Brain microvascular endothelial cell (primary cell): ENCODE measurements at regions not wholly inside any gene's neighbourhood (a gene's known extent, or its start where the extent isn't known, plus 50 kb on each side); places are given as distances from the start of the nearest gene placed in this dataset.
"Not testable (repeated sequence)": the region's sequence is repeated elsewhere in the genome, so short reads cannot be mapped to it uniquely, and the experiment has no call there.

Source experiments
- DNase-seq: peaks from one replicate; pipeline ENCODE4 v3.0.0-alpha.2; 2020
- H3K27ac ChIP-seq: fragments of 250-450 bp; sonication (Bioruptor Pico); 2 replicates; pipeline ENCODE4 v1.5.1; 2020; ENCODE audit warnings: mild to moderate bottlenecking, moderate library complexity
- H3K27me3 ChIP-seq: fragments of 250-450 bp; sonication (Bioruptor Pico); replicated peaks from 2 replicates; pipeline ENCODE4 v1.5.1; 2020; ENCODE audit warnings: mild to moderate bottlenecking
- H3K36me3 ChIP-seq: fragments of 250-450 bp; sonication (Bioruptor Pico); replicated peaks from 2 replicates; pipeline ENCODE4 v1.5.1; 2020; ENCODE audit warnings: mild to moderate bottlenecking
- H3K4me3 ChIP-seq: 2 replicates; pipeline ENCODE4 v1.5.1; 2011; ENCODE audit warnings: low read depth, mild to moderate bottlenecking, control low read depth, low read length, moderate library complexity
- CTCF ChIP-seq: IDR thresholded peaks from 2 replicates; pipeline ENCODE4 v1.5.1; 2011; ENCODE audit warnings: low read depth, mild to moderate bottlenecking, moderate library complexity, low read length, control low read depth, inconsistent platforms; ENCODE audit errors: missing control alignments
- in situ Hi-C: cut with HindIII; loops from 2 replicates; pipeline ENCODE4 v1.10.0; 2017; ENCODE audit warnings: low sequenced_read_pairs, low pct_ligation_motif_present

- DNase-seq, result no peak
- H3K27ac ChIP-seq, result no peak overlapping the region
- no peak for TF ChIP-seq CTCF
- no peaks in the 10 kb centered on the region for H3K27me3 ChIP-seq
- in situ Hi-C loops, result no loop called here
- no peaks in the 10 kb centered on the region for H3K36me3 ChIP-seq
- H3K4me3 ChIP-seq, result no peak overlapping the region
These were observed 139.9 kb downstream of the SKIDA1 start for GRCh38 chr10:21385536-21385935.

DNA sequence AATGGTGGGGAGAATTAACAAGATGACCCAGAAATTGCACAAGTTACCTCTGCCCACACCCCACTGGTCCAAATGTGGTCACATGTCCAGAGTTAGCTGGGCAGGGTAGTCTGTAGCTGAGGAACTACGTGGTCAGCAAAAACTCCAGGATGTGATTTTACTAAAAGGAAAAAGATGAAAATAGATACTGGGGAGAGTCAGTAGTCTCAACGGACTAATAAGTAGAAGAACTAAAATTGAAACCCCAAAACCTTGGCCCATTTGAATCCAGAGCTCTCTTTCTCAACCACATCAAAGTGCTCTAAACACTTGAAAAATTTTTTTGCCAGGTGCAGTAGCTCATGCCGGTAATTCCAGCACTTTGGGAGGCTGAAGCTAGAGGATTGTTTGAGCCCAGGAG, 146.3 kb downstream of the SKIDA1 start:
- H3K4me3 ChIP-seq, result no peak overlapping the region
- in situ Hi-C loops, result no loop called here
- H3K27ac ChIP-seq, result no peak overlapping the region
- TF ChIP-seq CTCF, result no peak
- DNase-seq, result no peak
- no peaks in the 10 kb centered on the region for H3K27me3 ChIP-seq
- H3K36me3 ChIP-seq, result no peaks in the 10 kb centered on the region

- H3K4me3 ChIP-seq, in situ Hi-C loops, H3K27me3 ChIP-seq: not testable (repeated sequence)
These were observed 150.2 kb downstream of the SKIDA1 start for GRCh38 chr10:21375274-21375673.

DNA sequence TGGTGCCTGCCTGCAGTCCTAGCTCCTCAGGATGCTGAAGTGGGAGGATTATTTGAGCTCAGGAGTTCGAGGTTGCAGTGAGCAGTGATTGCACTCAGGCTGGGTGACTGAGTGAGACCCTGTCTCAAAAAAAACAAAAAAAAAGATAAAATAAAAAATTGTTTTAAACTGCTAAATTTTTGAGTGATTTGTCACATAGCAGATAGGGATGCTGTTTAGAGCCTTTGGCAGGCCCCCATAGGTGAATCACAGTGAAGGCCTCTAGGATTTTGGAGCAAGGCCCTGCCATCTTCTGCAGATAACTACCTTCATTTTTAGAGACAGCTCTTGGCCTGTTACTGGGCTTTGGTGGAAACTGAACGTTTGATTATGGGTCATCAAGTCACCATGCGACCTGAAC, 151.6 kb downstream of the SKIDA1 start:
- H3K36me3 ChIP-seq, in situ Hi-C loops, DNase-seq: not testable (repeated sequence)

More at GRCh38 chr10:21375274-21375673, 150.2 kb downstream of the SKIDA1 start:
- not testable (repeated sequence) for H3K27ac ChIP-seq, H3K36me3 ChIP-seq, DNase-seq

GRCh38 chr10:21372651-21373410, 152.7 kb downstream of the SKIDA1 start:
- Histone ChIP-seq H3K27ac (peak overlapping the region; percentile 26), H3K4me3 (peak overlapping the region; percentile 35), H3K27me3 (no peaks in the 10 kb centered on the region), H3K36me3 (no peaks in the 10 kb centered on the region)
- DNase-seq, result peak; percentile 89
- no peak for TF ChIP-seq CTCF
- in situ Hi-C loops, result no loop called here

More for the DNA sequence above, 151.6 kb downstream of the SKIDA1 start:
- H3K4me3 ChIP-seq, H3K27ac ChIP-seq, H3K27me3 ChIP-seq: not testable (repeated sequence)

DNA sequence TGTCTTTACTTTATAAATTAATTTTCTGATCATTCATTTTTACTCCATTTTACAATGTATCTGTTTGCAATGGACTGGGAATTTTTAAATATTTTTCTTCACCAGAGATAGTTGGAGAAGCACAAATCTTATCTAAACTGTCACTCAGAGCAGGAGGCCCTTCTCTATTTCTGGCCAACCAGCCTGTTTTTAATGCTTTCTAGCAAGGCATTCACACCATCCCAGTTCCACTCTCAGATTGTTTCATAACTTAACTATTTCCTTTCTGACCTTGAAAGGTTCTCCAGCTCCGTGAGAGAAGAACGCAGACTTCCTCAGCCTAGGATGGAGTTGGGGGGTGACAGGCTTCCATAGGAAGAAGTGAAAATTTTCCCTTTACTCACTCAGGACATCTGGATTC, 155.8 kb downstream of the SKIDA1 start:
- TF ChIP-seq CTCF, result no peak
- Histone ChIP-seq H3K27ac (peak overlapping the region; percentile 23), H3K36me3 (no peaks in the 10 kb centered on the region), H3K27me3 (no peaks in the 10 kb centered on the region), H3K4me3 (no peak overlapping the region)
- peak; percentile 47 for DNase-seq
- in situ Hi-C loops, result no loop called here

GRCh38 chr10:21368728-21369425, 156.6 kb downstream of the SKIDA1 start:
- Histone ChIP-seq H3K36me3 (no peaks in the 10 kb centered on the region), H3K27me3 (no peaks in the 10 kb centered on the region), H3K4me3 (no peak overlapping the region), H3K27ac (no peak overlapping the region)
- no peak for TF ChIP-seq CTCF
- DNase-seq, result peak; percentile 24
- in situ Hi-C loops, result no loop called here
